ENCODE measurements at regions not wholly inside any gene's neighbourhood (a gene's known extent, or its start where the extent isn't known, plus 50 kb on each side); places are given as distances from the start of the nearest gene placed in this dataset.

GRCh38 chr4:174018236-174018635 lies 265.2 kb downstream of the FBXO8 start:
- H4K20me1 ChIP-seq (ENCODE audit: insufficient read depth, low read length) = no peaks in the 10 kb centered on the region
- H3K4me3 ChIP-seq (ENCODE audit: insufficient read depth, low read length) = no peak overlapping the region
- H3K9me3 ChIP-seq (ENCODE audit: low read depth, low read length) = no peaks in the 10 kb centered on the region
- no peaks in the 10 kb centered on the region for H3K27me3 ChIP-seq (ENCODE audit: insufficient read depth, low read length)
- no peak overlapping the region for H3K4me2 ChIP-seq (ENCODE audit: insufficient read depth, low read length)
- H2AFZ ChIP-seq (ENCODE audit: low read length) = no peak overlapping the region
- no peak for TF ChIP-seq CTCF (IDR thresholded peaks at IDR 0.05; ENCODE audit: extremely low read depth, low read depth, low read length)
- no peaks in the 10 kb centered on the region for H3K36me3 ChIP-seq (ENCODE audit: insufficient read depth, low read length)
- no peaks in the 10 kb centered on the region for H3K79me2 ChIP-seq (ENCODE audit: insufficient read depth, low read length)
- no peak for DNase-seq (ENCODE audit: insufficient read length, low spot score, missing footprints)
- H3K27ac ChIP-seq (ENCODE audit: low read depth, low read length) = no peak overlapping the region
- H3K4me1 ChIP-seq (ENCODE audit: insufficient read depth, low read length) = no peaks in the 10 kb centered on the region

- DNase-seq (ENCODE audit: insufficient read length, low spot score, missing footprints) = no peak
- TF ChIP-seq CTCF (IDR thresholded peaks at IDR 0.05; ENCODE audit: extremely low read depth, low read depth, low read length) = no peak
- Histone ChIP-seq H3K79me2 (ENCODE audit: insufficient read depth, low read length) (no peaks in the 10 kb centered on the region), H3K4me2 (ENCODE audit: insufficient read depth, low read length) (no peak overlapping the region), H3K27me3 (ENCODE audit: insufficient read depth, low read length) (no peaks in the 10 kb centered on the region), H3K27ac (ENCODE audit: low read depth, low read length) (no peak overlapping the region), H3K4me3 (ENCODE audit: insufficient read depth, low read length) (no peak overlapping the region), H3K36me3 (ENCODE audit: insufficient read depth, low read length) (no peaks in the 10 kb centered on the region), H3K9me3 (ENCODE audit: low read depth, low read length) (no peaks in the 10 kb centered on the region), H3K4me1 (ENCODE audit: insufficient read depth, low read length) (no peaks in the 10 kb centered on the region), H4K20me1 (ENCODE audit: insufficient read depth, low read length) (no peaks in the 10 kb centered on the region), H2AFZ (ENCODE audit: low read length) (no peak overlapping the region)
Observed at GRCh38 chr4:174016251-174016650, 267.2 kb downstream of the FBXO8 start.

GRCh38 chr4:174012886-174013259 lies 270.6 kb downstream of the FBXO8 start:
- DNase-seq (ENCODE audit: insufficient read length, low spot score, missing footprints) = no peak
- H3K27ac ChIP-seq (ENCODE audit: low read depth, low read length) = no peak overlapping the region
- no peaks in the 10 kb centered on the region for H4K20me1 ChIP-seq (ENCODE audit: insufficient read depth, low read length)
- H3K4me3 ChIP-seq (ENCODE audit: insufficient read depth, low read length) = no peak overlapping the region
- H3K27me3 ChIP-seq (ENCODE audit: insufficient read depth, low read length) = no peaks in the 10 kb centered on the region
- H3K4me2 ChIP-seq (ENCODE audit: insufficient read depth, low read length) = no peak overlapping the region
- H2AFZ ChIP-seq (ENCODE audit: low read length) = no peak overlapping the region
- H3K36me3 ChIP-seq (ENCODE audit: insufficient read depth, low read length) = no peaks in the 10 kb centered on the region
- H3K79me2 ChIP-seq (ENCODE audit: insufficient read depth, low read length) = no peaks in the 10 kb centered on the region
- no peaks in the 10 kb centered on the region for H3K9me3 ChIP-seq (ENCODE audit: low read depth, low read length)
- TF ChIP-seq CTCF (IDR thresholded peaks at IDR 0.05; ENCODE audit: extremely low read depth, low read depth, low read length) = no peak
- no peaks in the 10 kb centered on the region for H3K4me1 ChIP-seq (ENCODE audit: insufficient read depth, low read length)

- H3K79me2 ChIP-seq (ENCODE audit: insufficient read depth, low read length) = no peaks in the 10 kb centered on the region
- no peaks in the 10 kb centered on the region for H3K27me3 ChIP-seq (ENCODE audit: insufficient read depth, low read length)
- H2AFZ ChIP-seq (ENCODE audit: low read length) = no peak overlapping the region
- H3K4me3 ChIP-seq (ENCODE audit: insufficient read depth, low read length) = no peak overlapping the region
- H3K4me2 ChIP-seq (ENCODE audit: insufficient read depth, low read length) = no peak overlapping the region
- TF ChIP-seq CTCF (IDR thresholded peaks at IDR 0.05; ENCODE audit: extremely low read depth, low read depth, low read length) = no peak
- H3K4me1 ChIP-seq (ENCODE audit: insufficient read depth, low read length) = no peaks in the 10 kb centered on the region
- no peak overlapping the region for H3K27ac ChIP-seq (ENCODE audit: low read depth, low read length)
- H3K9me3 ChIP-seq (ENCODE audit: low read depth, low read length) = no peaks in the 10 kb centered on the region
- no peak for DNase-seq (ENCODE audit: insufficient read length, low spot score, missing footprints)
- no peaks in the 10 kb centered on the region for H3K36me3 ChIP-seq (ENCODE audit: insufficient read depth, low read length)
- H4K20me1 ChIP-seq (ENCODE audit: insufficient read depth, low read length) = no peaks in the 10 kb centered on the region
Observed at GRCh38 chr4:174012135-174012885, 271.2 kb downstream of the FBXO8 start.
